ENCODE measurements at regions not wholly inside any gene's neighbourhood (a gene's known extent, or its start where the extent isn't known, plus 50 kb on each side); places are given as distances from the start of the nearest gene placed in this dataset.

- ATAC-seq (ENCODE audit: low read depth), result no peak
- H3K9me3 Mint-ChIP-seq, result no peaks in the 10 kb centered on the region
- POLR2A ChIA-PET, result no interaction called here
- intact Hi-C loops (cut with micrococcal nuclease), result no loop called here
- CTCF ChIA-PET, result no interaction called here
- no peaks in the 10 kb centered on the region for H3K27me3 Mint-ChIP-seq
- no peak overlapping the region for H3K27ac Mint-ChIP-seq
- DNase-seq, result no peak
- no peaks in the 10 kb centered on the region for H3K36me3 Mint-ChIP-seq (ENCODE audit: low read depth)
- H3K4me3 Mint-ChIP-seq, result no peak overlapping the region
- TF ChIP-seq CTCF (IDR thresholded peaks at IDR 0.05), result no peak
- no peaks in the 10 kb centered on the region for H3K4me1 Mint-ChIP-seq
These were observed 55.7 kb upstream of the HDGFL1 start for GRCh38 chr6:22513667-22514066.

GRCh38 chr6:22519237-22519636 lies 50.1 kb upstream of the HDGFL1 start:
- H3K27me3 Mint-ChIP-seq, result no peaks in the 10 kb centered on the region
- DNase-seq, result no peak
- H3K36me3 Mint-ChIP-seq (ENCODE audit: low read depth), result no peaks in the 10 kb centered on the region
- POLR2A ChIA-PET, result no interaction called here
- no peak for TF ChIP-seq CTCF (IDR thresholded peaks at IDR 0.05)
- no peak overlapping the region for H3K4me3 Mint-ChIP-seq
- no peak for ATAC-seq (ENCODE audit: low read depth)
- intact Hi-C loops (cut with micrococcal nuclease), result no loop called here
- H3K9me3 Mint-ChIP-seq, result no peaks in the 10 kb centered on the region
- H3K27ac Mint-ChIP-seq, result no peak overlapping the region
- CTCF ChIA-PET, result no interaction called here
- no peaks in the 10 kb centered on the region for H3K4me1 Mint-ChIP-seq
